Neural cell (in vitro differentiated cells): ENCODE measurements at regions not wholly inside any gene's neighbourhood (a gene's known extent, or its start where the extent isn't known, plus 50 kb on each side); places are given as distances from the start of the nearest gene placed in this dataset.

Experiments
- H2AFZ ChIP-seq: fragments of 200-600, 300-800 bp; sonication (generic), shearing (Covaris generic); 2 replicates; pipeline ENCODE4 v1.6.0; 2014; ENCODE audit warnings: low read depth, mild to moderate bottlenecking, antibody characterized with exemption, low read length, moderate library complexity
- H3F3A ChIP-seq: fragments of 200-600 bp; shearing (Covaris generic); 2 replicates; pipeline ENCODE4 v1.6.1; 2016; ENCODE audit warnings: mild to moderate bottlenecking, moderate library complexity, mixed read lengths, antibody characterized with exemption, low read length; ENCODE audit not compliant: insufficient read depth, poor library complexity, severe bottlenecking
- H3K27ac ChIP-seq: fragments of 200-600, 300-800 bp; sonication (generic), shearing (Covaris generic); 2 replicates; pipeline ENCODE4 v1.5.1; 2014; ENCODE audit warnings: mild to moderate bottlenecking, low read length, moderate library complexity
- H3K27me3 ChIP-seq: fragments of 300-800, 200-600 bp; sonication (generic), shearing (Covaris generic); 2 replicates; pipeline ENCODE4 v1.6.0; 2014; ENCODE audit warnings: mild to moderate bottlenecking, low read depth, low read length, moderate library complexity; ENCODE audit not compliant: insufficient read depth
- H3K36me3 ChIP-seq: fragments of 300-800, 200-600 bp; sonication (generic), shearing (Covaris generic); 2 replicates; pipeline ENCODE4 v1.5.1; 2014; ENCODE audit warnings: mild to moderate bottlenecking, antibody characterized with exemption, low read length, moderate library complexity; ENCODE audit not compliant: insufficient read depth
- H3K4me2 ChIP-seq: fragments of 300-800, 200-600 bp; sonication (generic), shearing (Covaris generic); 2 replicates; pipeline ENCODE4 v1.6.0; 2014; ENCODE audit warnings: mild to moderate bottlenecking, low read length
- H3K4me3 ChIP-seq: fragments of 300-800, 200-600 bp; sonication (generic), shearing (Covaris generic); 2 replicates; pipeline ENCODE4 v1.5.1; 2014; ENCODE audit warnings: mild to moderate bottlenecking, low read length, moderate library complexity
- H3K79me2 ChIP-seq: fragments of 200-600 bp; shearing (Covaris generic); replicated peaks from 2 replicates; pipeline ENCODE4 v1.6.0; 2014; ENCODE audit warnings: mild to moderate bottlenecking, low read length, moderate library complexity; ENCODE audit not compliant: insufficient read depth
- H3K9ac ChIP-seq: fragments of 300-800, 200-600 bp; sonication (generic), shearing (Covaris generic); 2 replicates; pipeline ENCODE4 v1.6.1; 2016; ENCODE audit warnings: mild to moderate bottlenecking, low read length, mixed read lengths
- H3K9me2 ChIP-seq: fragments of 200-600 bp; shearing (Covaris generic); 2 replicates; pipeline ENCODE4 v1.6.1; 2016; ENCODE audit warnings: mild to moderate bottlenecking, low read length, mixed read lengths; ENCODE audit not compliant: insufficient read depth
- H3K9me3 ChIP-seq: fragments of 200-600, 300-800 bp; sonication (generic), shearing (Covaris generic); 2 replicates; pipeline ENCODE4 v1.6.1; 2016; ENCODE audit warnings: mild to moderate bottlenecking, mixed run types, low read length, moderate library complexity, mixed read lengths
- H4K20me1 ChIP-seq: fragments of 200-600 bp; shearing (Covaris generic); 2 replicates; pipeline ENCODE4 v1.6.1; 2016; ENCODE audit warnings: mild to moderate bottlenecking, mixed run types; ENCODE audit not compliant: insufficient read depth
- EP300 ChIP-seq: fragments of 450-650 bp; conservative IDR thresholded peaks from 2 replicates; pipeline ENCODE4 v1.6.1; 2014; ENCODE audit warnings: antibody characterized with exemption, mild to moderate bottlenecking, moderate library complexity; ENCODE audit not compliant: poor library complexity, severe bottlenecking
- EZH2 ChIP-seq: fragments of 200-600, 300-800 bp; shearing (Covaris generic), sonication (generic); IDR thresholded peaks from 2 replicates; pipeline ENCODE4 v1.6.1; 2014; ENCODE audit warnings: antibody characterized with exemption, low read length, borderline replicate concordance, mild to moderate bottlenecking; ENCODE audit not compliant: insufficient read depth, poor library complexity, severe bottlenecking
- MXI1 ChIP-seq: fragments of 450-650 bp; conservative IDR thresholded peaks from 2 replicates; pipeline ENCODE4 v1.6.1; 2014; ENCODE audit warnings: antibody characterized with exemption, mild to moderate bottlenecking; ENCODE audit not compliant: poor library complexity, severe bottlenecking
- POLR2AphosphoS5 ChIP-seq: IDR thresholded peaks from 2 replicates; pipeline ENCODE4 v1.6.1; 2012
- RAD21 ChIP-seq: fragments of 450-650 bp; conservative IDR thresholded peaks from 2 replicates; pipeline ENCODE4 v1.6.1; 2014; ENCODE audit warnings: antibody characterized with exemption, mild to moderate bottlenecking, moderate library complexity
- SMC3 ChIP-seq: fragments of 450-650 bp; conservative IDR thresholded peaks from 2 replicates; pipeline ENCODE4 v1.6.1; 2014; ENCODE audit warnings: antibody characterized with exemption, mild to moderate bottlenecking, moderate library complexity; ENCODE audit not compliant: poor library complexity
- TAF1 ChIP-seq: IDR thresholded peaks from 2 replicates; pipeline ENCODE4 v1.6.1; 2012; ENCODE audit warnings: low read depth
- TF ChIP-seq, protein P1 (sequence below): IDR thresholded peaks from 2 replicates; pipeline ENCODE4 v1.6.1; 2012; ENCODE audit warnings: borderline replicate concordance
- TF ChIP-seq, protein P2 (sequence below): fragments of 450-650 bp; IDR thresholded peaks from 2 replicates; pipeline ENCODE4 v1.5.1; 2014; ENCODE audit warnings: antibody characterized with exemption, mild to moderate bottlenecking, moderate library complexity; ENCODE audit not compliant: poor library complexity, severe bottlenecking

DNA sequence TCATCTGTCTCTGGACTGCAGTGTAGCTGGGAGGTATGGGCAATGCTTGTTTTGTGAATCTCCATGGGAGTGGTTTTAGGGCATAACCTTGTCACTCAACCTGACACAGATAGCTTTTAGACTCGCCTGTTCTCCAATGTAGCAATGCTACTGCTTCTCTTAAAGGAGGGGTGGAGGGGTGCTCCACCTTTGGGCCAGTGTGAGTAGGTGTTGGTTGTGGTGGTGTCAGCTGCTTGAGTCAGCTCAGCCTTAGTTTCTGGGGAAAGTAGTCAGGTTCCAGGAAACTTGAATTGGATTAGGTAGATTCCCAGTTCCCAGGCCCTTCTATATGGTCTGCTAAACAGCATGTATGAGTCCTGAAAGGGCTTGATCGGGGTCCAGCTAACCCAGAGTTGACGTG is 91.1 kb upstream of the PLPPR1 start:
- TF ChIP-seq, protein P1, sequence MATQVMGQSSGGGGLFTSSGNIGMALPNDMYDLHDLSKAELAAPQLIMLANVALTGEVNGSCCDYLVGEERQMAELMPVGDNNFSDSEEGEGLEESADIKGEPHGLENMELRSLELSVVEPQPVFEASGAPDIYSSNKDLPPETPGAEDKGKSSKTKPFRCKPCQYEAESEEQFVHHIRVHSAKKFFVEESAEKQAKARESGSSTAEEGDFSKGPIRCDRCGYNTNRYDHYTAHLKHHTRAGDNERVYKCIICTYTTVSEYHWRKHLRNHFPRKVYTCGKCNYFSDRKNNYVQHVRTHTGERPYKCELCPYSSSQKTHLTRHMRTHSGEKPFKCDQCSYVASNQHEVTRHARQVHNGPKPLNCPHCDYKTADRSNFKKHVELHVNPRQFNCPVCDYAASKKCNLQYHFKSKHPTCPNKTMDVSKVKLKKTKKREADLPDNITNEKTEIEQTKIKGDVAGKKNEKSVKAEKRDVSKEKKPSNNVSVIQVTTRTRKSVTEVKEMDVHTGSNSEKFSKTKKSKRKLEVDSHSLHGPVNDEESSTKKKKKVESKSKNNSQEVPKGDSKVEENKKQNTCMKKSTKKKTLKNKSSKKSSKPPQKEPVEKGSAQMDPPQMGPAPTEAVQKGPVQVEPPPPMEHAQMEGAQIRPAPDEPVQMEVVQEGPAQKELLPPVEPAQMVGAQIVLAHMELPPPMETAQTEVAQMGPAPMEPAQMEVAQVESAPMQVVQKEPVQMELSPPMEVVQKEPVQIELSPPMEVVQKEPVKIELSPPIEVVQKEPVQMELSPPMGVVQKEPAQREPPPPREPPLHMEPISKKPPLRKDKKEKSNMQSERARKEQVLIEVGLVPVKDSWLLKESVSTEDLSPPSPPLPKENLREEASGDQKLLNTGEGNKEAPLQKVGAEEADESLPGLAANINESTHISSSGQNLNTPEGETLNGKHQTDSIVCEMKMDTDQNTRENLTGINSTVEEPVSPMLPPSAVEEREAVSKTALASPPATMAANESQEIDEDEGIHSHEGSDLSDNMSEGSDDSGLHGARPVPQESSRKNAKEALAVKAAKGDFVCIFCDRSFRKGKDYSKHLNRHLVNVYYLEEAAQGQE, result no peak
- TF ChIP-seq SMC3 (no peak), MXI1 (no peak), EZH2 (no peak), EP300 (no peak), POLR2AphosphoS5 (no peak), RAD21 (no peak), TAF1 (no peak)
- TF ChIP-seq, protein P2, sequence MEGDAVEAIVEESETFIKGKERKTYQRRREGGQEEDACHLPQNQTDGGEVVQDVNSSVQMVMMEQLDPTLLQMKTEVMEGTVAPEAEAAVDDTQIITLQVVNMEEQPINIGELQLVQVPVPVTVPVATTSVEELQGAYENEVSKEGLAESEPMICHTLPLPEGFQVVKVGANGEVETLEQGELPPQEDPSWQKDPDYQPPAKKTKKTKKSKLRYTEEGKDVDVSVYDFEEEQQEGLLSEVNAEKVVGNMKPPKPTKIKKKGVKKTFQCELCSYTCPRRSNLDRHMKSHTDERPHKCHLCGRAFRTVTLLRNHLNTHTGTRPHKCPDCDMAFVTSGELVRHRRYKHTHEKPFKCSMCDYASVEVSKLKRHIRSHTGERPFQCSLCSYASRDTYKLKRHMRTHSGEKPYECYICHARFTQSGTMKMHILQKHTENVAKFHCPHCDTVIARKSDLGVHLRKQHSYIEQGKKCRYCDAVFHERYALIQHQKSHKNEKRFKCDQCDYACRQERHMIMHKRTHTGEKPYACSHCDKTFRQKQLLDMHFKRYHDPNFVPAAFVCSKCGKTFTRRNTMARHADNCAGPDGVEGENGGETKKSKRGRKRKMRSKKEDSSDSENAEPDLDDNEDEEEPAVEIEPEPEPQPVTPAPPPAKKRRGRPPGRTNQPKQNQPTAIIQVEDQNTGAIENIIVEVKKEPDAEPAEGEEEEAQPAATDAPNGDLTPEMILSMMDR, result no peak
- H3K27ac ChIP-seq, result no peak overlapping the region
- H3F3A ChIP-seq, result no peaks in the 10 kb centered on the region
- no peaks in the 10 kb centered on the region for H3K27me3 ChIP-seq
- H3K9ac ChIP-seq, result no peak overlapping the region
- H2AFZ ChIP-seq, result no peak overlapping the region
- H3K4me2 ChIP-seq, result no peak overlapping the region
- no peaks in the 10 kb centered on the region for H4K20me1 ChIP-seq
- no peaks in the 10 kb centered on the region for H3K36me3 ChIP-seq
- no peaks in the 10 kb centered on the region for H3K9me2 ChIP-seq
- H3K9me3 ChIP-seq, result no peaks in the 10 kb centered on the region
- H3K79me2 ChIP-seq, result no peaks in the 10 kb centered on the region
- no peak overlapping the region for H3K4me3 ChIP-seq

DNA sequence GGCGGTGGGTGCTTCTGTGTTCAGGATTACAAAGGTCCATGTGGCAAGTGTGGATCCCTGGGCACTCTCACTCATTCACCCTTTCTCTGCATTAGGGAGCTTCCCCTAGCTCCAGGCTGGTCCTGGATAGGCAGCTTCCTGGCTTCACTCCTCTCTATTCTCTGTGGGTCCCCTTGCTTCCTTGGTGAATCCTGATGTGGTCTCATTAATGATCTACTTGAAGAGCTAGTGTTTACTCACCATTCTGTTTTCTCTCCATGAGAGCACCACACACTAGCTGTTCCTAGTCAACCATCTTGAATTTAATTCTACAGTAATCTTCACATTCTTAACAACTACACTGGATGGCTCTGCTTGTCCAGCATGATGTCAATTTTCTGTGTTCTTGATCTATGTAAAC is 90.0 kb upstream of the PLPPR1 start:
- H3K4me3 ChIP-seq, result no peak overlapping the region
- no peak overlapping the region for H3K27ac ChIP-seq
- H3K36me3 ChIP-seq, result no peaks in the 10 kb centered on the region
- H2AFZ ChIP-seq, result no peak overlapping the region
- no peaks in the 10 kb centered on the region for H3K9me2 ChIP-seq
- no peak overlapping the region for H3K4me2 ChIP-seq
- H3K9me3 ChIP-seq, result no peaks in the 10 kb centered on the region
- no peak for TF ChIP-seq RAD21
- no peak for TF ChIP-seq TAF1
- TF ChIP-seq EZH2, result no peak
- TF ChIP-seq SMC3, result no peak
- TF ChIP-seq, protein P2, result no peak
- TF ChIP-seq MXI1, result no peak
- TF ChIP-seq, protein P1, result no peak
- TF ChIP-seq POLR2AphosphoS5, result no peak
- H3K79me2 ChIP-seq, result no peaks in the 10 kb centered on the region
- H4K20me1 ChIP-seq, result no peaks in the 10 kb centered on the region
- no peak overlapping the region for H3K9ac ChIP-seq
- no peaks in the 10 kb centered on the region for H3F3A ChIP-seq
- H3K27me3 ChIP-seq, result no peaks in the 10 kb centered on the region
